GM21576 (cell line): ENCODE measurements at regions not wholly inside any gene's neighbourhood (a gene's known extent, or its start where the extent isn't known, plus 50 kb on each side); places are given as distances from the start of the nearest gene placed in this dataset.

Source experiments
- ATAC-seq: cut with Tn5 transposase; IDR thresholded peaks from one replicate; pipeline ENCODE4 v1.9.1; 2021; ENCODE audit warnings: mild to moderate bottlenecking, moderate library complexity; ENCODE audit not compliant: unreplicated experiment

- no peak for ATAC-seq
Observed at GRCh38 chr9:17846948-17847655, 268.2 kb downstream of the SH3GL2 start.

DNA sequence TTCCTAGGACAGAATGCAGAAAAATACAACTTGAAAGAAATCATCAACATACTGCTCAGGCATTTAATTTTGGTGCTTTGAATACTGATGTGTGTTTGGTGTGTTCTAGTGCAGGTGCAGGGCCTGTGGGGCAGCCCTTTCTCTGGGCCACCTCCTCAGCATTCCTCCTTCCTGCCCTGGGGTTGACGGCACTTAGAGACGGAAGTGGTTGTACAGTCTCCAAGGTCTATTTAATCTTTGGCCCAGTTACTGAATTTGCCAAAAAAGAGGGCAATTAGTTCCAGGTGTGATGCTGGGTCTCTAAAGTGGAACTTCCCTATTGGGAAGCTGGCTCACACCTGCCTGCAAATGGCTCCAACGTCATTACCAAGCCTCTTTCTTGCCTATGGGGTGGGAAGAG, 269.0 kb downstream of the SH3GL2 start:
- no peak for ATAC-seq

DNA sequence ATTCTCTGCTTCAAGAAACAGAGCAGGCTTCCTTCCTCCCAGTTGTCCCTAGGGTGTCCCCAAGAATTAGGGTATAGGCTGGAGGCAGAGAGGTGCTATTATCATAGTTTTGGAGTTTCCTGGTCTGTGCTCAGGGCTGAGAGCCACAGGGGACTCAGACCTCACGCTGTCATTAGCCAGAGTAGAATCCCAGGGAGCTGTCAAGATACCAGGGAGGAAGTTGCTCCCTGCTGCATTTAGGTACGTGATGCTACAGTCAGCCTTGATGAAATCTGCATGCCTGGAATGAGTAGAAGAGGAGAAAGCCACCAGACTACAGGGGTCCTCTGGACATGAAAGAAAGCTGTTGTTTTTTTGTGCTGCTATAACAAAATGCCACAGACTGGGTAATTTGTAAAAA, 273.2 kb downstream of the SH3GL2 start:
- ATAC-seq = no peak

GRCh38 chr9:17854487-17854886, 275.6 kb downstream of the SH3GL2 start:
- no peak for ATAC-seq

GRCh38 chr9:17856995-17857394, 278.1 kb downstream of the SH3GL2 start:
- ATAC-seq = no peak

DNA sequence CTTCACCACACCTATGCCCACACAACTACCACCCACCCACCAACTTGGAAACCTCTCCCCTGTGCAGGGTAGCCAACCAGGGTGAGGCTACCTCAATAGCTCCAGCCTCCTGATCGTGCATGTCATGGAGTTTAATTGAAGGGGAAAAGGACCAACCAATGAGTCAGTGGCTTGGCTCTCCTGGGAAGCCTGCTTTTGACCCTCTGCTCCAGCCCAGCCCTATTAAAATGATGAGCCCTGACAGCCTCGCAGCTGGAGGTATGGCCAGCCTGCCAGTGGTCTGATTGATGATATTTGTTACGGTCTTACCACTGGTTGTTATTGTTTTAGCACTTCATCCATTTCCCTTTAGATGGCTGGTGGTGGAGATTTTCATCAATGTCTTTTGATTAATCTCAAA, 280.4 kb downstream of the SH3GL2 start:
- ATAC-seq = no peak

GRCh38 chr9:17859987-17860386, 281.1 kb downstream of the SH3GL2 start:
- no peak for ATAC-seq

DNA sequence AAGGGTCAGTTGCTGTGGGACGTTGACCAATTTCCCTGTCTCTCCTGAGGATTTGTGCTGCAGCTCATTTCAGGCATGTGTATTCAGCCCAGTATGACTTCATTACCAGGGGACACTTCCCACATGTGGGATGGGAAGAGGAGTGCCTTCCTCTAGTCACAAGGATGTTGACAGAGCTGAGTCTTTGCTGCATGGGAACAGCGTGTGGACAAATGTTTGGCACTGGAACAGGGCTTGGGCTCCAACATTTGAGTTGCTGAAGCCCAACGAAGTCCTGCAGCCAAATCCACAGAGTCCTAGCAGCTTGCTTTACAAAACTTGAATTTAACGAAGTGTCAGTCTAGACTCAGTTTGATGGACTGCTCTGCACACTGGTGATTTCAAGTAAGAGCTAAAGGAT, 283.2 kb downstream of the SH3GL2 start:
- ATAC-seq = no peak

DNA sequence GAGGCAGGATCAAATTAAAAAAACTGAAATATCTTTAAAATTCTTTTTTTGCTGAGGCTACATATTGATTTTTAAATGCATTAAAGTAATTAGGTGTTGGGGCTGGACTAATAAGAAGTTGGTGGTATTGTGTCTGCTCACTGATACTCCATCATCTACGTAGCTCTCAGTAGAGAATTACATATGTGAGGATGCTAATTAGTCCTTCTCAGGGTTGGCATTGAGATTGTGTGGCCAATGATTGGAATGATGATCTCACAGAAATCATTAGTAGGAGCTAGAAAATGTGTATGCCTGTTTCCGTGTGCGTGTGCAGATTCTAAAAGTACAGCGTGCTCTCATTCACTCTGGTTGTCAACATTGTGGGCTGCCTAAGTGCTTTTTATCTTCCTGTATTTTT, 283.8 kb downstream of the SH3GL2 start:
- no peak for ATAC-seq

- ATAC-seq = peak; percentile 87
Observed at GRCh38 chr9:17863213-17863883, 284.5 kb downstream of the SH3GL2 start.

- no peak for ATAC-seq
Observed at GRCh38 chr9:17863924-17864323, 285.1 kb downstream of the SH3GL2 start.

DNA sequence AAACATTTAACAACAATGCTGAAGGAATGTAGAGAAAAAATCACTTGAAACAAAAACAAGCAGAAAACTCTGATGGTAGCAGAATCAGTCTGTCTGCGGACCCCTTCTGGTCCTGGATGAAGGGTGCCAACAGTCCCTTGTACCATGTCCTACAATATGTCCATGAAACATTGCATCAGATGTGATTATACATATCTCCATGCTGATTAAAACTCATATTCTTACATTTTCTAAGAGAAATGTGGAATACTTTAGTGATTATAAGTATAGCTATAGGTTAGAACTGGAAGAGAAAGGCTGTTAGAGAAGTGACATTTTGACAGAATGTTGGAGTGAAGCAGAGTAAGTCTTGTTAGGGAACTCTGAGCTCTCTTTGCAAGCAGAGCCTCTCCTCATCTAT, 286.1 kb downstream of the SH3GL2 start:
- ATAC-seq = no peak

DNA sequence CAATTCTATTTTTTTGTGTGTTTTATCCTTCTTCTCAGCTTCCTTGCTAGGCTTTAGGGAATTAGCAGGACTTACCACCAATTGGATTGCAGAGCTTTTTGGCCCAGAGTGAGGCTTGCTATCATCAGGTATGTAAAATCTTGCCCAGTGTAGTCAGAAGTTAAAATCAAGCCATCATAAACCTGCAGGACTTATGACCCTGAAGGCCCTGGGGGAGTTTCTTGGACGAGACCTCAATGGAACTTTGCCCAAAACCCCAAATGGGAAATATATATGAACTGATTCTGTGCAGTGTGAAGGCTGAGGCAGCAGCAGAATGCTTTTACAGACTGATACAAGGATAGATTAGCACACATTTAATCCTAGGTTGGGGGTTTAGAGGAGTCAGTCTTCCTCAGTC, 287.0 kb downstream of the SH3GL2 start:
- ATAC-seq = no peak

GRCh38 chr9:17870722-17871121, 291.9 kb downstream of the SH3GL2 start:
- no peak for ATAC-seq

- ATAC-seq = no peak
Observed at GRCh38 chr9:17871213-17871890, 292.5 kb downstream of the SH3GL2 start.

- ATAC-seq = no peak
Observed at GRCh38 chr9:17875886-17876285, 297.0 kb downstream of the SH3GL2 start.

- ATAC-seq = no peak
Observed at GRCh38 chr9:17876687-17877086, 297.8 kb downstream of the SH3GL2 start.

- no peak for ATAC-seq
Observed at GRCh38 chr9:17878810-17879370, 300.0 kb downstream of the SH3GL2 start.

DNA sequence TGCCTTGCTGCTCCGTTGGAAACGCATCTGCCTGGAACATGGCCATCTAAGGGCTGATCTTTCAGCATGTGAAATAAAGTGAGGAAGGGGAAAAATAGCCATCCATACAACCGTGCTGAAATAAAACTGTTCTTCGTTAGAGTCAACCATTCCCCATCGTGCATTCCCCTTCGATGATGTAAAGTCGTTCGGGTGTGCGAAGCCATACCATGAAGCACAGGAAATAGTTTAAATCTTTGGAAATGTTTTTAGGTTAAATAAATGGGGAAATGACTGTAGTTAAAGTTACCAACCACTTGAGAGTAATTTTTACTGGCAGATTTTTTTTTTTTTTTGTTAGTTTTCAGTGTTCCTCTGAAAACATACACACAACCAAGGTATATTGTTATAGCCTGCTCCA, 302.5 kb downstream of the SH3GL2 start:
- ATAC-seq = no peak

DNA sequence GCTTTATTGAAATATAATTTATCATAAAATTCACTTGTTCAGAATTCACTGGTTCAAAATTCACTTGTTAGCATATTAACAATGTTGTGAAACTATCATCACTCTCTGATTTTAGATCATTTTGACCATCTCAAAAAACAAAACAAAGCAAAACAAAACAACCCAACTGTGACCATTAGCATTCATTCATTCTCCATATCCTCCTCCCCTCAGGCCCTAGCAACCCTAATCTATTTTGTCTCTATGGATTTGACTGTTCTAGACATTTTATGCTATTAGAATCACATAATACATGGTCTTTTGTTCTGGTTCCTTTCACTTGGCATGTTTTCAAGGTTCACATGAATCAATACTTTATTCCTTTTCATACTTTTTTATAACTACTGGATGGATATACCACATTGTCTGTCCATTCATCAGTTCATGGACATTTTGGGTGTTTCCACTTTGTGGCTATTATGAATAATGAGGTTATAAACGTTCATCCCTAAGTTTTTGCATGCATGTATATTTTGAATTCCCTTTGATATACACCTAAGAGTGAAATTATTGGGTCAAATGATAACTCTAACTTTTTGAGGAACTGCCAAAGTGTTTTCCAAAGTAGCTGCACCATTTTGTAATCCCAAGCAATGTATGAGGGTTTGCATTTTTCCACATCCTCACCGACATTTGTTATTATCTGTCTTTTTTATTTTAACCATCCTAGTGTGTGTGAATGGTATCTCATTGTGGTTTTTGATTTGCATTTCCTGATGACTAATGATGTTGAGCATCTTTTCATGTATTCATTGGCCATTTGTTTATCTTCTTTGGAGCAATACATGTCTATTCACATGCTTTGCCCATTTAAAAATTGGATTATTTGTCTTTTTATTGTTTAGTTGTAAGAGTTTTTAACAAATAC, 304.1 kb downstream of the SH3GL2 start:
- ATAC-seq = no peak

- ATAC-seq = no peak
Observed at GRCh38 chr9:17888066-17888465, 309.2 kb downstream of the SH3GL2 start.
